ENCODE measurements at regions not wholly inside any gene's neighbourhood (a gene's known extent, or its start where the extent isn't known, plus 50 kb on each side); places are given as distances from the start of the nearest gene placed in this dataset.

- Histone ChIP-seq H3K27ac (ENCODE audit: low read depth in 1 of 2, low read length in 2 of 2) (no peak overlapping the region), H3K9ac (ENCODE audit: low read depth in 1 of 2, low read length in 2 of 2) (no peak overlapping the region), H3K9me3 (ENCODE audit: control insufficient read depth in 4 of 4, low read length in 3 of 4) (peaks cover 0 to 2% (median 0%) of the 10 kb centered on the region in 4 donors), H3K36me3 (ENCODE audit: control insufficient read depth in 4 of 4, insufficient read depth in 3 of 4, low read depth in 1 of 4, low read length in 3 of 4) (no peaks in the 10 kb centered on the region), H3K27me3 (ENCODE audit: control insufficient read depth in 4 of 4, insufficient read depth in 4 of 4, low read length in 3 of 4) (no peaks in the 10 kb centered on the region), H3K4me1 (ENCODE audit: control insufficient read depth in 4 of 4, insufficient read depth in 4 of 4, low read length in 3 of 4) (no peaks in the 10 kb centered on the region), H3K4me3 (ENCODE audit: low read depth in 1 of 3, low read length in 3 of 3) (no peak overlapping the region)
- TF ChIP-seq ATF3 (IDR thresholded peaks at IDR 0.05) (no peak), GABPA (IDR thresholded peaks at IDR 0.05 in 1 of 2, conservative IDR thresholded peaks at IDR 0.05 in 1 of 2) (no peak), RAD21 (IDR thresholded peaks at IDR 0.05) (no peak), FOXA1 (IDR thresholded peaks at IDR 0.05) (no peak), TAF1 (conservative IDR thresholded peaks at IDR 0.05) (no peak), SP1 (IDR thresholded peaks at IDR 0.05) (no peak)
- no peak for DNase-seq (ENCODE audit: low spot score)
- 95% methylated on average over 4 of the region's 4 CpGs for WGBS
These were observed 405.3 kb downstream of the MID1IP1 start for GRCh38 chrX:39206399-39207145.

GRCh38 chrX:39211501-39211900 is 410.2 kb downstream of the MID1IP1 start:
- no peak for TF ChIP-seq JUND (IDR thresholded peaks at IDR 0.05)
- no peak for TF ChIP-seq NR2F2 (IDR thresholded peaks at IDR 0.05)
- no peak for TF ChIP-seq FOXA1 (IDR thresholded peaks at IDR 0.05)
- no peak for TF ChIP-seq GABPA (IDR thresholded peaks at IDR 0.05 in 1 of 2, conservative IDR thresholded peaks at IDR 0.05 in 1 of 2)
- no peak for TF ChIP-seq CTCF (IDR thresholded peaks at IDR 0.05; ENCODE audit: low read depth, low read length, missing input control)
- TF ChIP-seq RAD21 (IDR thresholded peaks at IDR 0.05) = no peak
- no peak for TF ChIP-seq SP1 (IDR thresholded peaks at IDR 0.05)
- no peak for TF ChIP-seq HNF4G (IDR thresholded peaks at IDR 0.05)
- no peak for TF ChIP-seq TAF1 (conservative IDR thresholded peaks at IDR 0.05)
- TF ChIP-seq ATF3 (IDR thresholded peaks at IDR 0.05) = no peak
- TF ChIP-seq YY1 (IDR thresholded peaks at IDR 0.05) = no peak
- no peak for TF ChIP-seq FOXA2 (IDR thresholded peaks at IDR 0.05)
- TF ChIP-seq EGR1 (IDR thresholded peaks at IDR 0.05; ENCODE audit: low read depth in 2 of 2) = no peak
- TF ChIP-seq RXRA (IDR thresholded peaks at IDR 0.05) = no peak
- Histone ChIP-seq H3K36me3 (ENCODE audit: control insufficient read depth in 4 of 4, insufficient read depth in 3 of 4, low read depth in 1 of 4, low read length in 3 of 4) (no peaks in the 10 kb centered on the region), H3K27ac (ENCODE audit: low read depth in 1 of 2, low read length in 2 of 2) (no peak overlapping the region), H3K27me3 (ENCODE audit: control insufficient read depth in 4 of 4, insufficient read depth in 4 of 4, low read length in 3 of 4) (no peaks in the 10 kb centered on the region), H3K4me3 (ENCODE audit: low read depth in 1 of 3, low read length in 3 of 3) (no peak overlapping the region), H3K9me3 (ENCODE audit: control insufficient read depth in 4 of 4, low read length in 3 of 4) (peaks cover 0 to under 1% (median 0%) of the 10 kb centered on the region in 4 donors), H3K9ac (ENCODE audit: low read depth in 1 of 2, low read length in 2 of 2) (no peak overlapping the region), H3K4me1 (ENCODE audit: control insufficient read depth in 4 of 4, insufficient read depth in 4 of 4, low read length in 3 of 4) (no peaks in the 10 kb centered on the region)
- DNase-seq (ENCODE audit: low spot score) = no peak
- WGBS = 100% methylated on average over 1 of the region's 1 CpG

GRCh38 chrX:39212456-39212855 is 411.2 kb downstream of the MID1IP1 start:
- 100% methylated on average over 2 of the region's 2 CpGs for WGBS
- TF ChIP-seq FOXA1 (IDR thresholded peaks at IDR 0.05) (no peak), EGR1 (IDR thresholded peaks at IDR 0.05; ENCODE audit: low read depth in 2 of 2) (no peak), FOXA2 (IDR thresholded peaks at IDR 0.05) (no peak), HNF4A (conservative IDR thresholded peaks at IDR 0.05) (no peak), GABPA (IDR thresholded peaks at IDR 0.05 in 1 of 2, conservative IDR thresholded peaks at IDR 0.05 in 1 of 2) (no peak)
- Histone ChIP-seq H3K36me3 (ENCODE audit: control insufficient read depth in 4 of 4, insufficient read depth in 3 of 4, low read depth in 1 of 4, low read length in 3 of 4) (no peaks in the 10 kb centered on the region), H3K4me3 (ENCODE audit: low read depth in 1 of 3, low read length in 3 of 3) (no peak overlapping the region), H3K27ac (ENCODE audit: low read depth in 1 of 2, low read length in 2 of 2) (no peak overlapping the region), H3K4me1 (ENCODE audit: control insufficient read depth in 4 of 4, insufficient read depth in 4 of 4, low read length in 3 of 4) (no peaks in the 10 kb centered on the region), H3K27me3 (ENCODE audit: control insufficient read depth in 4 of 4, insufficient read depth in 4 of 4, low read length in 3 of 4) (peaks cover 0 to 2% (median 0%) of the 10 kb centered on the region in 4 donors), H3K9ac (ENCODE audit: low read depth in 1 of 2, low read length in 2 of 2) (no peak overlapping the region), H3K9me3 (ENCODE audit: control insufficient read depth in 4 of 4, low read length in 3 of 4) (no peaks in the 10 kb centered on the region)
- DNase-seq (ENCODE audit: low spot score) = no peak
